DND-41 (cell line): ENCODE measurements at regions not wholly inside any gene's neighbourhood (a gene's known extent, or its start where the extent isn't known, plus 50 kb on each side); places are given as distances from the start of the nearest gene placed in this dataset.

Source experiments
- ATAC-seq: fragments of 200-7000 bp; cut with Tn5 transposase; 3 replicates; pipeline ENCODE4 v1.9.1; 2021; ENCODE audit warnings: low read depth; ENCODE audit not compliant: insufficient read depth
- DNase-seq: peaks from one replicate; pipeline ENCODE4 v3.0.0-alpha.2; 2020
- H2AFZ ChIP-seq: 2 replicates; pipeline ENCODE4 v1.6.0; 2012; ENCODE audit warnings: low read depth, low read length
- H3K27ac ChIP-seq: 2 replicates; pipeline ENCODE4 v1.5.1; 2012; ENCODE audit warnings: low read length, inconsistent platforms
- H3K27me3 ChIP-seq: fragments of 200-600 bp; sonication (generic); 2 replicates; pipeline ENCODE4 v1.6.0; 2012; ENCODE audit warnings: low read length, mild to moderate bottlenecking, inconsistent platforms; ENCODE audit not compliant: insufficient read depth, poor library complexity
- H3K36me3 ChIP-seq: 2 replicates; pipeline ENCODE4 v1.5.1; 2012; ENCODE audit warnings: low read length, inconsistent platforms; ENCODE audit not compliant: insufficient read depth
- H3K4me1 ChIP-seq: 2 replicates; pipeline ENCODE4 v1.5.1; 2012; ENCODE audit warnings: mild to moderate bottlenecking, low read length; ENCODE audit not compliant: insufficient read depth
- H3K4me2 ChIP-seq: 2 replicates; pipeline ENCODE4 v1.6.0; 2012; ENCODE audit warnings: mild to moderate bottlenecking, moderate library complexity, low read length, inconsistent platforms; ENCODE audit not compliant: insufficient read depth
- H3K4me3 ChIP-seq, 2 experiments: fragments of 200-600 bp in 1 of 2; shearing (Covaris generic) in 1 of 2; 2 replicates each; pipeline ENCODE4 v1.5.1; 2012 to 2016; ENCODE audit warnings: inconsistent platforms in 2 of 2, low read length in 2 of 2, mild to moderate bottlenecking in 2 of 2, low read depth in 1 of 2, moderate library complexity in 1 of 2
- H3K79me2 ChIP-seq: 2 replicates; pipeline ENCODE4 v1.6.0; 2012; ENCODE audit warnings: low read length, inconsistent platforms; ENCODE audit not compliant: insufficient read depth
- H3K9ac ChIP-seq: 2 replicates; pipeline ENCODE4 v1.6.0; 2012; ENCODE audit warnings: low read depth, mild to moderate bottlenecking, inconsistent platforms, low read length, moderate library complexity
- H3K9me3 ChIP-seq: 2 replicates; pipeline ENCODE4 v1.5.1; 2012; ENCODE audit warnings: low read length, moderate library complexity, mild to moderate bottlenecking, inconsistent platforms; ENCODE audit not compliant: insufficient read depth, severe bottlenecking
- H4K20me1 ChIP-seq: 2 replicates; pipeline ENCODE4 v1.6.0; 2012; ENCODE audit warnings: low read length; ENCODE audit not compliant: insufficient read depth
- CTCF ChIP-seq: IDR thresholded peaks from 2 replicates; pipeline ENCODE4 v1.5.1; 2012; ENCODE audit warnings: borderline replicate concordance, low read length, moderate library complexity, mild to moderate bottlenecking; ENCODE audit not compliant: poor library complexity, severe bottlenecking; ENCODE audit errors: extremely low read depth
- EZH2 ChIP-seq: IDR thresholded peaks from 3 replicates; pipeline ENCODE4 v1.6.1; 2012; ENCODE audit warnings: borderline replicate concordance, low read depth, mild to moderate bottlenecking, moderate library complexity, low read length, inconsistent platforms; ENCODE audit not compliant: severe bottlenecking

- Histone ChIP-seq H3K36me3 (no peaks in the 10 kb centered on the region), H2AFZ (no peak overlapping the region), H3K79me2 (no peaks in the 10 kb centered on the region), H3K27ac (no peak overlapping the region), H3K27me3 (no peaks in the 10 kb centered on the region), H3K9ac (no peak overlapping the region), H3K4me3 (no peak overlapping the region), H3K4me1 (no peaks in the 10 kb centered on the region), H3K9me3 (peaks cover 5% of the 10 kb centered on the region), H4K20me1 (no peaks in the 10 kb centered on the region), H3K4me2 (no peak overlapping the region)
- ATAC-seq (no peak), DNase-seq (no peak)
- TF ChIP-seq EZH2 = no peak
- no peak for TF ChIP-seq CTCF
These were observed 315.6 kb downstream of the HS3ST3B1 start for GRCh38 chr17:14616528-14616927.

GRCh38 chr17:14605267-14605599 is 304.4 kb downstream of the HS3ST3B1 start:
- ATAC-seq = peak; percentile 48; the same call in 2 of the 3 replicates
- no peaks in the 10 kb centered on the region for H4K20me1 ChIP-seq
- H3K27me3 ChIP-seq = no peaks in the 10 kb centered on the region
- H3K4me1 ChIP-seq = peaks cover 8% of the 10 kb centered on the region; the same call in 1 of the 2 replicates
- no peak overlapping the region for H3K4me3 ChIP-seq
- no peak overlapping the region for H2AFZ ChIP-seq
- H3K36me3 ChIP-seq = no peaks in the 10 kb centered on the region
- H3K79me2 ChIP-seq = no peaks in the 10 kb centered on the region
- no peak overlapping the region for H3K4me2 ChIP-seq
- H3K9me3 ChIP-seq = no peaks in the 10 kb centered on the region
- DNase-seq = peak; percentile 16
- H3K9ac ChIP-seq = no peak overlapping the region
- H3K27ac ChIP-seq = no peak overlapping the region
- TF ChIP-seq EZH2 (no peak), CTCF (no peak)

- H3K4me2 ChIP-seq = no peak overlapping the region
- no peak overlapping the region for H3K27ac ChIP-seq
- peaks cover 8% of the 10 kb centered on the region; the same call in 1 of the 2 replicates for H3K4me1 ChIP-seq
- no peak overlapping the region for H2AFZ ChIP-seq
- H4K20me1 ChIP-seq = no peaks in the 10 kb centered on the region
- H3K9ac ChIP-seq = no peak overlapping the region
- no peak for TF ChIP-seq EZH2
- TF ChIP-seq CTCF = no peak
- H3K9me3 ChIP-seq = no peaks in the 10 kb centered on the region
- no peaks in the 10 kb centered on the region for H3K36me3 ChIP-seq
- no peak overlapping the region for H3K4me3 ChIP-seq
- H3K27me3 ChIP-seq = no peaks in the 10 kb centered on the region
- no peaks in the 10 kb centered on the region for H3K79me2 ChIP-seq
- DNase-seq = no peak
- ATAC-seq = no peak
These were observed 303.8 kb downstream of the HS3ST3B1 start for GRCh38 chr17:14604591-14605266.

GRCh38 chr17:14596224-14596623 is 295.3 kb downstream of the HS3ST3B1 start:
- H4K20me1 ChIP-seq = no peaks in the 10 kb centered on the region
- H3K27ac ChIP-seq = peak overlapping the region; percentile 66
- TF ChIP-seq CTCF (no peak), EZH2 (no peak)
- H3K4me1 ChIP-seq = peaks cover 42% of the 10 kb centered on the region
- H3K36me3 ChIP-seq = no peaks in the 10 kb centered on the region
- H3K4me2 ChIP-seq = peak overlapping the region; percentile 52
- no peaks in the 10 kb centered on the region for H3K9me3 ChIP-seq
- H3K4me3 ChIP-seq = peak overlapping the region in 1 of 2 experiments; percentile 21; a peak in 1 of 4 replicates
- H3K79me2 ChIP-seq = no peaks in the 10 kb centered on the region
- H3K27me3 ChIP-seq = no peaks in the 10 kb centered on the region
- ATAC-seq = peak; percentile 71
- no peak overlapping the region for H3K9ac ChIP-seq
- DNase-seq = peak; percentile 49
- no peak overlapping the region for H2AFZ ChIP-seq
